ENCODE measurements at regions not wholly inside any gene's neighbourhood (a gene's known extent, or its start where the extent isn't known, plus 50 kb on each side); places are given as distances from the start of the nearest gene placed in this dataset.

DNA sequence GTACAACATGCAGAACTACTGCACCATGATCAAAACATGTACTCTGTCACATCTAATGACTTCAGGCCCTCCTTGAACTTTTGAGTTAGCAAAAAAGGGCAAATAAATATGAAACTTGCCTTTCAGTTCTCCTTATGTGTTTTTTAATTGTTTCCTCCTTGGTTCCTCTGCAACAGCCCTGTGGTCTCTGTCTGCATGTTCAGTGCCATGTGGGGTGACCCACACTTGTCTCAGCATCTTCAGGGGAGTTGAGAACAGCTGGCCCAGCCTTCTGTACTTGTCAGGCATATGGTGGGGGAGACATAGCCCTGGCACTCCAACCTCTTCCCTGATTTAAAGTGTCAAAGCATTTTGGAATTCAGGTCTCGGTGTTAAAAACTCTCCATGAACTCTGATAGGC is 188.0 kb upstream of the PGRMC2 start:
- no peak for DNase-seq

GRCh38 chr4:128471576-128471975 is 184.0 kb upstream of the PGRMC2 start:
- DNase-seq: no peak

- no peak for DNase-seq
Observed at GRCh38 chr4:128470492-128471053, 183.0 kb upstream of the PGRMC2 start.

- peak; percentile 5 for DNase-seq
Observed at GRCh38 chr4:128468123-128468989, 180.7 kb upstream of the PGRMC2 start.

DNA sequence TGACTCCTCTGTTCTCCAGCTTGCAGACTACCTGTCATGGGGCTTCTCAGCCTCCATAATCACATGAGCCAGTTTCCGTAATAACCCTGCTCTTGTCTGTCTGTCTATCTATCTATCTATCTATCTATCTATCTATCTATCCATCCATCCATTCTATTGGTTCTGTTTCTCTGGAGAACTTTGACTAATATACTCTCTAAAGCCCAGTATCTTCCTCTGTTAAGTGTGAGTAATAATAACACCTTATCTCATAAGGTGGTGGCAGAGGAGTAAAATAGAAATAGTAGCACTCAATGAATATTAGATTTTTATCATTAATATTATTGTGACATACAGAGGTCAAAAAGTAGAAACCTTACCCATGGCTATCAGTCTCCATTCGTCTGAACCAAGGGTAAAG is 177.9 kb upstream of the PGRMC2 start:
- no peak for DNase-seq

DNA sequence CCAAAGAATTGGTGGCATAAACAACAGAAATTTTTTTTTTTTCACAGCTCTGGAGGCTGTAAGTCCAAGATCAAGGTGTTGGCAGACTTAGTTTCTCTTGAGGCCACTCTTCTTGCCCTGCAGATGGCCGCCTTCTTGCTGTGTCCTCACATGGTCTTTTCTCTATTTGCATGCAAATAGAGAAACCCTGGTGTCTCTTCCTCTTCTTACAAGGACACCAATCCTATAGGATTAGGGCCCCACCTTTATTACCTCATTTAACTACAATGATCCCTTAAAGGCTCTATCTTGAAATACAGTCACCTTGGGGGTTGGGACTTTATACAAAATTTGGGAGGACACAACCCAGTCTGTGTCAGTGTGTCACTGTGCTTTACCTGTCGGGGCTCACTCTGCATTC is 175.4 kb upstream of the PGRMC2 start:
- no peak for DNase-seq

DNA sequence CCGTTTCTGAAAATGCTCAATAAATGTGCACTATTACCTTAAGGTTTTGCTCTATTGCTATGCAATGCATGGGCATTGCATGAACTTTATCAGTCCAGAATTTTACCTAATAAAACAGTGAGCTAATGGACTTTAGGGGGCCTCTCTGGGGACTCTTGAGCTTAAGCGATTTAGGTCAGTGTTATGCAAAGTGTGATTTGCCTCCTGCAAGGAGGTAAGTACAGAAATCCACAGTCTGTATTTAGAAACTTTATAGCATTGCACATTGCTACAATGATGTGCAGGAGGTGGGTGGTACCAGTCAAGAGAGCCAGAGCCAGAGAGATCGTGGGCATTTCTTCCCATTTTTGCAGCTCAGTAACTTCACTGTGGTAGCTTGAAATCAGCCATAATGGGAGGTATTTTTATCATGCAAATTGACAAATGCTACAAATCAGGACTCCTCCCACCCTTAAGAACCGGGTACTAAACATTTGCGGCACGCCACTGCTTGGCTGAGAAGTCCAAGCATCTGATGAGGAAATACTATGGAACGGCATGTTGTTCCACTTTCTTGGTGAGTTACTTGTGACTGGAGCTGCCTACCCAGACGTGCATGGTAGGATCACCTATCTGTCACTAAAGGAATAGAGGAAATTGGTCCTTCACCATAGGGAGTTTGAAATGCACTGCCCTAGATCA is 174.6 kb upstream of the PGRMC2 start:
- DNase-seq: no peak

DNA sequence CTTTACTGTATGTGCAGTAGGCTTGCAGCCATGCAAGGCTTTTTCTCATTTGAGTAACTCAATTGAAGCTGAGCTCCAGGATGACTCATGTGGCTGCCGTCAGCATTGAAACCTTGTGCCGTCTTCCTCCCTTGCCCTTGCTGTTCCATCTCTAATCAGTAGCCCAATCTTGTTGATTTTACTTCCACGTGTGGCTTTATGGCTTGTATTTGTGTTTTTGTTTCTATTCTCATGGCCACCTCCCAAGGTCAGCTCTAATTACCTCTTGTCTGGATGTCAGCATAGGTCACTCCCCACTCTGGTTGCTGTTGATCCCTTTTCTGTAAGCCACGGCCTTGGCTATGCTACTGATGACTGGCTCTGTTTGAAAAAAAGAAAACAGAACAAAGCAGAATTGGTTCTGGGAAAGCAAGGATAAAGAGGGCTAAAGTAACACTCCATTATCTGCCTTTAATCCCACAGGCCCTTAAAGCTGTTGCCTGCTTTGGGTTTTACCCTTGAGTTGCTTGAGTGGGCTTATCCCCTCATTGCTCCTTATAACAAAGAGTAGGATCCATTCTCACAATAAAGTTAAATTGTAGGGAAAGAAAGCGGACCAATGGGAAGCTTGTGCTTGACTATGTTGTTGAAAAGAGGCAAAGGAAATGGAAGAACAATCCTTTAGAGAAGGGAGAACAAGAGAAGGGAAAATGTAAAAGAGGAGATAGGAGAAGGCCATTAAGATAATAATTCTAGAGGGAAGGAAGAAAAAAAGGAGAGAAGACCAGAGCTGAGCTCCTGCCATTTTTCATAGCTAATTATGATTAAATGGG is 173.9 kb upstream of the PGRMC2 start:
- DNase-seq: no peak

DNA sequence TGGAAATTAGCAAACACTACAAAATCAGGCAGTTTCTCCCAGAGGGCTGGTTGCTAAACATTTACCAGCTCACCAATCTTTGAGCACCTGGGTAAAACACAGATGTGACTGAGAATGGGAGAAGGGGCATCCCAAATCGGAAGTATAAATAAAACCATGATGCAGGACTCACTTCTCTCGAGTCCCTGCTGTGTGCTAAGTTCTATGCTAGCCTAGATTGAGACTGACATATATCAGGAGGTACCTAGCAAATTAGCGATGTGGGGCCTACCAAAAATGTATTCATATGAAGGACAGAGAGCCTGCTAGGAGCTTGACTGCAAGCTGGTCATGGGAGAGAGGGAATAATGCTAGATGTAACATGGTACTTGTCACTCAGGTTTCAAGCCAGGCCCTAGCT is 171.9 kb upstream of the PGRMC2 start:
- DNase-seq: no peak

DNA sequence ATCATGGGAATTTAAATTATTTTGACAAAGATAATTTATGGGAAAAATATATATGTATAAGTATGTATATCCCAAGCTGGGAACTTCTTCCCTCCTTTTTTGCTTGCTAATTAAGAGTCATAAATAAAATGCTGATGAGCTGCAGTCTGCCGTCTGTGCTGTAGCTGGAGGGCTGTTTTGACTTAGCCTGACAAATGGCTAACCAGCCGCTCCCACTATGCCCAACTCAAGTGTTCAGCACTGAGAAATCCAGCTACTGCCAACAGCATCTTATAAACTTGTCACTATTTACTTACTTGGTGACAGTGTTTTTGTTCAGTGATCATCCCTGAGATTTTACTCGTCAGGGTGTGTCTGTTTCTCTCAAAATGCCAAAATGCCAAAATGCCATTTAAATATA is 171.2 kb upstream of the PGRMC2 start:
- no peak for DNase-seq

- DNase-seq: no peak
Observed at GRCh38 chr4:128457726-128458125, 170.1 kb upstream of the PGRMC2 start.

- DNase-seq: no peak
Observed at GRCh38 chr4:128456171-128456570, 168.6 kb upstream of the PGRMC2 start.

GRCh38 chr4:128455480-128455879 is 167.9 kb upstream of the PGRMC2 start:
- no peak for DNase-seq

- DNase-seq: no peak
Observed at GRCh38 chr4:128454881-128455280, 167.3 kb upstream of the PGRMC2 start.

- peak; percentile 82 for DNase-seq
Observed at GRCh38 chr4:128454281-128454871, 166.8 kb upstream of the PGRMC2 start.

DNA sequence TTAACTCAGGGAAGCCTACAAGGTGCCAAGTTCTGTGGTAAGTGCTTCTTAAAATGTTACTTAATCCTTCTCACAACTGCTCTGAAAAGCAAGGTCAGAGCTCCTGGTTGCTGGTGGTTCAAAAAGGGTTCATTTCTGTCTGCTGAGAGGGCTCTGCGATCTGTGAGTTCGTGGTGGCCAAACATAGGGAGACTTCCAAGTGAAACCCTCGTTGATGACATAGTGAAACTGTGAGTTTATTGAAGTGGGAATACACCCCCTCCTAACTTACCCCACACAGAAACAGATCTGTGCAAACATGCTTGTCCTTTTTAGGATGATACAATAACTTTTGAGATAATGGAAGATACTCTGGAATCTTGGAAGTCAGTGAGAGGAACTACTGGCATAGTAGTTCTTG is 164.8 kb upstream of the PGRMC2 start:
- no peak for DNase-seq

DNA sequence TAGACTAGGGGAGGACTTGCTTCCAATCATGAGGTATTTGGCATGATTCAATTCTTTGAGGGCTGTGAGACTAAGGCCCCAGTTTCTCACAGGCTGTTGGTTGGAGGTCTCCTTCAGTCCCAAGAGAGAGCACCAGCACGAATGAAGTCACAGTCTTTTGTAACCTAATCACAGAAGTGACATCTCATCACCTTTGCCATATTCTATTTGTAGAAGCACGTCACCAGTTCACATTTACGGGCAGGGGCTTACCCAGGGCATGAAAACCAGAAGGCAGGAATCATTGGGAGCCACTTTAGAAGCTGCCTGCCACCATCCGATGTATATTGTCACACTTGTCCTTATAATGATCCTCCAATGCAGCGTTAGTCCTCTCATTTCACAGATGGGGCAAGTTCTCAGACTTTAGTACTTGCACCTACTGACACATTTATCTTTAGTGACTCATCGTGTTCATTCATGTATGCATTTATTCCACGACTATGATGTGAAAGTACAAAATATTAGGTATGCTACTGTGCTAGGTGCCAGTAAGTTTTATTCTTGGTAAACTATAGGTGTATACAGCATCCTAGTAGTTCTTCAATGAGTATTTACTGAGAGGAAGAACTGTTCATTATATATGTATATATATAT is 163.8 kb upstream of the PGRMC2 start:
- DNase-seq: no peak

DNA sequence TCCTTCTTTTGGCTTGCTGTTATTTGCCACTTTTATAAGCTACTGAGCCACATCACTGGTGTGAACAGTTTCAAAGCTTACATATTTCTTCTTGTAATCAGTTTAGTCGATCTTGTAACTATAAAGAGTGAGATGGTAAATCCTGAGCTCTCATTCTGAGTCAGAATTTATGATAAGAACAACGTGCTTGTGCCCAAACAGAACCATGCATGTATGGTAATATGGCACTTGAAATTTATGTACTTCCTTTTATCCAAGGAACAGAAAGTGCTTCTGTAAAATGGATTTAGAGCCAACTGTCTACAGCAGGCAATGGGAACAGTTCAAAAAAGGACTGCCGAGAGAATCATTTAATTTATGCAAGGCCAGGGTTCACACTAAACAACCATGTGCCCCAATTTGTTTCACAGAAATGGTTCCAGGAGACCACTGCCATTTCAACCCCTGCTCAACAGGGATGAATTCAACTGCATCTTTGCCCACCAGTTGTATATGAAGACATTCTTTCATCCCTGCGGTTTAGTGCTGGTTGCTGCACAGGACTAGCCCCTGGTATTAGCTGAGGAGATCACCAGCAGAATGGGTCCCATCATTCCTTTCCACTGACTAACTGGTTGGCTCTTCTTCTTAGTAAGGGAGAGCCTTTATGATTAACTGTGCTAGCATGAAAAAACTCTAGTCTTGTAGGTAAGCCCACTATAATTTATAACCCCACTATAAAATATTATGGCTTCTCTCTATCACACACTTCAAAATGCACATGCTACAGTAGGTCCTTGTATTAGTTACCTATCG is 162.9 kb upstream of the PGRMC2 start:
- no peak for DNase-seq

GRCh38 chr4:128449251-128449650 is 161.6 kb upstream of the PGRMC2 start:
- DNase-seq: no peak

GRCh38 chr4:128444544-128445302 is 157.1 kb upstream of the PGRMC2 start:
- DNase-seq: no peak

GRCh38 chr4:128440923-128441322 is 153.3 kb upstream of the PGRMC2 start:
- DNase-seq: no peak
